HEK293 (cell line): ENCODE measurements at regions not wholly inside any gene's neighbourhood (a gene's known extent, or its start where the extent isn't known, plus 50 kb on each side); places are given as distances from the start of the nearest gene placed in this dataset.

Experiments
- CTCF ChIA-PET: fragments of 350-600 bp; formaldehyde crosslinking; extraction: SDS; loops from one replicate; lab custom pipeline; 2021; ENCODE audit warnings: antibody characterized with exemption; lab: Yijun Ruan, JAX
- POLR2A ChIA-PET: fragments of 300-600 bp; formaldehyde crosslinking; extraction: SDS; loops from one replicate; lab custom pipeline; 2020; ENCODE audit warnings: antibody characterized with exemption, inconsistent platforms; lab: Yijun Ruan, JAX
- H3K27ac ChIP-seq: fragments of 200-500 bp; sonication (Bioruptor generic); 2 replicates; pipeline ENCODE4 v1.5.1; 2014; ENCODE audit warnings: low read depth, low read length, control low read depth, inconsistent platforms; ENCODE audit errors: extremely low read depth
- H3K36me3 ChIP-seq, 2 experiments: fragments of 200-500 bp in 1 of 2; sonication (Bioruptor generic) in 1 of 2; 1 replicate in 1 of 2; 2 replicates in 1 of 2; pipeline ENCODE4 v1.5.1; 2014 to 2017; ENCODE audit warnings: inconsistent platforms in 2 of 2, low read length in 2 of 2; ENCODE audit not compliant: control insufficient read depth in 2 of 2, insufficient read depth in 1 of 2
- H3K4me1 ChIP-seq: fragments of 200-500 bp; sonication (Bioruptor generic); 2 replicates; pipeline ENCODE4 v1.5.1; 2014; ENCODE audit warnings: mild to moderate bottlenecking, low read length, inconsistent platforms; ENCODE audit not compliant: control insufficient read depth, insufficient read depth
- H3K4me3 ChIP-seq: 2 replicates; pipeline ENCODE4 v1.5.1; 2011; ENCODE audit warnings: low read depth, mild to moderate bottlenecking, control low read depth, low read length, moderate library complexity
- H3K9me3 ChIP-seq: fragments of 200-500 bp; sonication (Bioruptor generic); 2 replicates; pipeline ENCODE4 v1.5.1; 2014; ENCODE audit warnings: low read depth, low read length, inconsistent platforms; ENCODE audit not compliant: control insufficient read depth, insufficient read depth
- ATF2 ChIP-seq: fragments of 450-650 bp; formaldehyde crosslinking; IDR thresholded peaks from 2 replicates; pipeline ENCODE4 v1.5.1; 2016; ENCODE audit warnings: missing biosample characterization, missing genetic modification characterization, low read depth
- GFI1B ChIP-seq: fragments of 450-650 bp; formaldehyde crosslinking; IDR thresholded peaks from 2 replicates; pipeline ENCODE4 v1.5.1; 2016; ENCODE audit warnings: missing biosample characterization, missing genetic modification characterization
- GLI2 ChIP-seq: fragments of 450-650 bp; formaldehyde crosslinking; IDR thresholded peaks from 2 replicates; pipeline ENCODE4; 2017; ENCODE audit warnings: missing biosample characterization, missing genetic modification characterization, low read depth, borderline replicate concordance
- IKZF3 ChIP-seq: fragments of 450-650 bp; IDR thresholded peaks from 2 replicates; pipeline ENCODE4 v1.5.0; 2018; ENCODE audit warnings: missing biosample characterization, mild to moderate bottlenecking, missing genetic modification characterization, moderate library complexity
- PATZ1 ChIP-seq: fragments of 450-650 bp; formaldehyde crosslinking; IDR thresholded peaks from 2 replicates; pipeline ENCODE4 v1.5.1; 2016; ENCODE audit warnings: missing biosample characterization, missing genetic modification characterization
- PRDM10 ChIP-seq: fragments of 450-650 bp; formaldehyde crosslinking; IDR thresholded peaks from 2 replicates; pipeline ENCODE4 v1.5.1; 2016; ENCODE audit warnings: missing biosample characterization, missing genetic modification characterization
- REST ChIP-seq: fragments of 450-650 bp; formaldehyde crosslinking; IDR thresholded peaks from 2 replicates; pipeline ENCODE4 v1.5.1; 2016; ENCODE audit warnings: missing biosample characterization, missing genetic modification characterization
- ZBTB21 ChIP-seq: fragments of 450-650 bp; formaldehyde crosslinking; IDR thresholded peaks from 2 replicates; pipeline ENCODE4 v1.5.1; 2017; ENCODE audit warnings: missing biosample characterization, missing genetic modification characterization
- ZNF140 ChIP-seq: fragments of 450-650 bp; formaldehyde crosslinking; IDR thresholded peaks from 2 replicates; pipeline ENCODE4 v1.5.1; 2016; ENCODE audit warnings: missing biosample characterization, missing genetic modification characterization
- ZNF239 ChIP-seq: fragments of 450-650 bp; formaldehyde crosslinking; IDR thresholded peaks from 2 replicates; pipeline ENCODE4 v1.5.1; 2016; ENCODE audit warnings: missing biosample characterization, missing genetic modification characterization
- ZNF324 ChIP-seq: fragments of 450-650 bp; formaldehyde crosslinking; IDR thresholded peaks from 2 replicates; pipeline ENCODE4 v1.5.1; 2016; ENCODE audit warnings: missing biosample characterization, missing genetic modification characterization
- ZNF707 ChIP-seq: fragments of 450-650 bp; formaldehyde crosslinking; IDR thresholded peaks from 2 replicates; pipeline ENCODE4 v1.5.1; 2016; ENCODE audit warnings: missing biosample characterization, missing genetic modification characterization
- ZNF747 ChIP-seq: fragments of 450-650 bp; formaldehyde crosslinking; IDR thresholded peaks from 2 replicates; pipeline ENCODE4 v1.5.1; 2016; ENCODE audit warnings: missing biosample characterization, missing genetic modification characterization
- ZSCAN23 ChIP-seq: fragments of 450-650 bp; formaldehyde crosslinking; IDR thresholded peaks from 2 replicates; pipeline ENCODE4 v1.5.1; 2016; ENCODE audit warnings: missing biosample characterization, missing genetic modification characterization

GRCh38 chr5:3036041-3036788 lies 284.7 kb upstream of the IRX2 start:
- ChIA-PET POLR2A (no interaction called here), CTCF (no interaction called here)

GRCh38 chr5:3035452-3035851 lies 284.0 kb upstream of the IRX2 start:
- POLR2A ChIA-PET = no interaction called here
- no peak for TF ChIP-seq IKZF3 (tag by site-specific recombination)
- no peak for TF ChIP-seq REST (tag by site-specific recombination)
- TF ChIP-seq ZSCAN23 (tag by site-specific recombination) = no peak
- no peak for TF ChIP-seq GLI2
- TF ChIP-seq ZBTB21 (tag by site-specific recombination) = no peak
- no peak for TF ChIP-seq ZNF747 (tag by site-specific recombination)
- TF ChIP-seq ZNF140 (tag by site-specific recombination) = no peak
- Histone ChIP-seq H3K36me3 (no peaks in the 10 kb centered on the region), H3K27ac (no peak overlapping the region), H3K4me1 (no peaks in the 10 kb centered on the region), H3K4me3 (no peak overlapping the region), H3K9me3 (no peaks in the 10 kb centered on the region)
- CTCF ChIA-PET = no interaction called here

More at GRCh38 chr5:3036041-3036788, 284.7 kb upstream of the IRX2 start:
- TF ChIP-seq PATZ1 (tag by site-specific recombination) (no peak), PRDM10 (tag by site-specific recombination) (no peak), ZNF324 (tag by site-specific recombination) (no peak), ZNF239 (no peak), GFI1B (no peak), ATF2 (tag by site-specific recombination) (no peak), ZNF707 (tag by site-specific recombination) (no peak)
- no peak overlapping the region for H3K27ac ChIP-seq
- H3K36me3 ChIP-seq = no peaks in the 10 kb centered on the region
- no peaks in the 10 kb centered on the region for H3K4me1 ChIP-seq
- no peak overlapping the region for H3K4me3 ChIP-seq
- H3K9me3 ChIP-seq = no peaks in the 10 kb centered on the region
